ENCODE measurements at regions not wholly inside any gene's neighbourhood (a gene's known extent, or its start where the extent isn't known, plus 50 kb on each side); places are given as distances from the start of the nearest gene placed in this dataset.

DNA sequence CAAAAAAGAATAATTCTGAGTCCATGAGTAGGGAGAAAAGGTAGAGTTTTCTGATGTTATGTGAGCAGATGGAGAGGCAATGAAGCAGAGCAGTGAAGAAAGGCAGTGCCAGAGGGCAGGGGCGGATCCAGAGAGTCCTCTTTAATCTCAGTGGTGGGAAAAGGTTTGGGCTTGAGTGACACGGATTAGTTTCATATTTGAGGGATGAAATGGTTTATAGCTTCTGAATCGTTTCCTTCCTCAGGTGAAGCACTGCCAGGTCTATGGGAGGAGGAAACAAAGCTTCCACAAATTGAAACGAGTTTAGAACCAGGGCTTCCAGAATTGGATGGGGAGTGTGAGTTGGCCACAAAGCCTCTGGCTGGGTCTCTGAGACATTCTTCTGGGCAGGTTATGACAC is 517.0 kb upstream of the PAPPA start:
- Histone ChIP-seq H3K4me3 (ENCODE audit: low read depth, low read length) (no peak overlapping the region), H3K9ac (ENCODE audit: low read length) (no peak overlapping the region), H3K27ac (ENCODE audit: low read depth, low read length) (no peak overlapping the region), H3K36me3 (ENCODE audit: control insufficient read depth, insufficient read depth, low read length) (no peaks in the 10 kb centered on the region), H3K4me1 (ENCODE audit: control insufficient read depth, insufficient read depth, low read length) (no peaks in the 10 kb centered on the region), H3K9me3 (ENCODE audit: control insufficient read depth, insufficient read depth, low read depth, low read length) (no peaks in the 10 kb centered on the region), H3K27me3 (ENCODE audit: control insufficient read depth, insufficient read depth, low read length) (0 out of 2 replicates have a peak, but pooled peaks cover 2% of the 10 kb centered on the region)

DNA sequence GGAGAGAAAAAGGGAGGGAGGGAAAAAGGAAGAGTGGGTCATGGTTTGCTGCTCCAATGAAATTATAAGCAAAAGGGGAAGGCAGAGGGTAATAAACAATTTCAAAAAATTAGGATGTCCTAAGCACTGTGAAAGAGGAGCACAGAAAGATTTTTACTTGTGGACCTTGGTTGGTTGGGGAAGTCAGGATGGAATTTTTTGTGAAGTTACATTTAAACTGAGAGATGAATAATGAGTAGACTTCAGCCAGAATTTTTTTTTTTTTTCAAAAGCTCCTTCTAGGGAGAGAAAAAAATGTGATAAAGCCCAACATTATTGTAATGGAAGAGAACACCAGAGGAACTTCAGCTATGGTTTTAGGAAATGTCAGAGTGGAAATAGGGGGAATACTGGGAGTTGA is 515.9 kb upstream of the PAPPA start:
- H3K27ac ChIP-seq (ENCODE audit: low read depth, low read length), result no peak overlapping the region
- no peak overlapping the region for H3K4me3 ChIP-seq (ENCODE audit: low read depth, low read length)
- no peaks in the 10 kb centered on the region for H3K27me3 ChIP-seq (ENCODE audit: control insufficient read depth, insufficient read depth, low read length)
- no peak overlapping the region for H3K9ac ChIP-seq (ENCODE audit: low read length)
- H3K4me1 ChIP-seq (ENCODE audit: control insufficient read depth, insufficient read depth, low read length), result no peaks in the 10 kb centered on the region
- no peaks in the 10 kb centered on the region for H3K36me3 ChIP-seq (ENCODE audit: control insufficient read depth, insufficient read depth, low read length)
- no peaks in the 10 kb centered on the region for H3K9me3 ChIP-seq (ENCODE audit: control insufficient read depth, insufficient read depth, low read depth, low read length)

DNA sequence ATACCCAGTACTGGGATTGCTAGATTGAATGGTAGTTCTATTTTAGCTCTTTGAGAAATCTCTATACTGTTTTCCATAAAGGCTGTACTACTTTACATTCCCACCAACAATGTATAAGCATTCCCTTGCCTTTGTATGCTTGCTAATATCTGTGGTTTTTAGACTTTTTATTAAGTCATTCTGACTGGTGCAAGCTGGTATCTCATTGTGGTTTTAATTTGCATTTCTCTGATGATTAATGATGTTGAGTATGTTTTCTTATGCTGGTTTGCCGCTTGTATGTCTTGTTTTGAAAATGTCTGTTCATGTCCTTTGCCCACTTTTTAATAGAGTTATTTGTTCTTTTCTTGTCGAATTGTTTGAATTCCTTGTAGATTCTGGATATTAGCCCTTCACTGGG is 512.7 kb upstream of the PAPPA start:
- H3K4me3 ChIP-seq (ENCODE audit: low read depth, low read length), result no peak overlapping the region
- H3K36me3 ChIP-seq (ENCODE audit: control insufficient read depth, insufficient read depth, low read length), result no peaks in the 10 kb centered on the region
- H3K27ac ChIP-seq (ENCODE audit: low read depth, low read length), result no peak overlapping the region
- H3K27me3 ChIP-seq (ENCODE audit: control insufficient read depth, insufficient read depth, low read length), result no peaks in the 10 kb centered on the region
- H3K9ac ChIP-seq (ENCODE audit: low read length), result no peak overlapping the region
- H3K4me1 ChIP-seq (ENCODE audit: control insufficient read depth, insufficient read depth, low read length), result no peaks in the 10 kb centered on the region
- no peaks in the 10 kb centered on the region for H3K9me3 ChIP-seq (ENCODE audit: control insufficient read depth, insufficient read depth, low read depth, low read length)

DNA sequence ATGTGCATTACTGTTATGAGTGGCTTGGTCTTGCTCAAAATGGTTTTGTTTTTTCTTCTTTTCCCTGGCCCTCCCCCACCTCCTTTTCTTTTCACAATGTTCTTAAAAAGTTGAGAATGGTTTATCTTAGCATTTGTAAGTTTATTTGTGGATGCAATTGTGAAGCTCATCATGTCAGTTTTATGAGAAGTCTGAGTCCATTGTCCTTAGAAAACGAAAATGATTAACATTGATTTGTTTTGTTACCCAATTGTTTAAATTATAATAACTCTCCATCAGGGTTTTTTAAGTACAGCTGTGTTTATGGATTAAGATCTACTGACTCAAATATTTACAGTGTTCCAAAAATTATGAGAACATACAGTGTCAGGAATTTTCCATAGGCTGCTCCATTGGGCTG is 511.3 kb upstream of the PAPPA start:
- Histone ChIP-seq H3K4me1 (ENCODE audit: control insufficient read depth, insufficient read depth, low read length) (no peaks in the 10 kb centered on the region), H3K4me3 (ENCODE audit: low read depth, low read length) (no peak overlapping the region), H3K9ac (ENCODE audit: low read length) (no peak overlapping the region), H3K36me3 (ENCODE audit: control insufficient read depth, insufficient read depth, low read length) (no peaks in the 10 kb centered on the region), H3K27ac (ENCODE audit: low read depth, low read length) (no peak overlapping the region), H3K27me3 (ENCODE audit: control insufficient read depth, insufficient read depth, low read length) (no peaks in the 10 kb centered on the region), H3K9me3 (ENCODE audit: control insufficient read depth, insufficient read depth, low read depth, low read length) (no peaks in the 10 kb centered on the region)

DNA sequence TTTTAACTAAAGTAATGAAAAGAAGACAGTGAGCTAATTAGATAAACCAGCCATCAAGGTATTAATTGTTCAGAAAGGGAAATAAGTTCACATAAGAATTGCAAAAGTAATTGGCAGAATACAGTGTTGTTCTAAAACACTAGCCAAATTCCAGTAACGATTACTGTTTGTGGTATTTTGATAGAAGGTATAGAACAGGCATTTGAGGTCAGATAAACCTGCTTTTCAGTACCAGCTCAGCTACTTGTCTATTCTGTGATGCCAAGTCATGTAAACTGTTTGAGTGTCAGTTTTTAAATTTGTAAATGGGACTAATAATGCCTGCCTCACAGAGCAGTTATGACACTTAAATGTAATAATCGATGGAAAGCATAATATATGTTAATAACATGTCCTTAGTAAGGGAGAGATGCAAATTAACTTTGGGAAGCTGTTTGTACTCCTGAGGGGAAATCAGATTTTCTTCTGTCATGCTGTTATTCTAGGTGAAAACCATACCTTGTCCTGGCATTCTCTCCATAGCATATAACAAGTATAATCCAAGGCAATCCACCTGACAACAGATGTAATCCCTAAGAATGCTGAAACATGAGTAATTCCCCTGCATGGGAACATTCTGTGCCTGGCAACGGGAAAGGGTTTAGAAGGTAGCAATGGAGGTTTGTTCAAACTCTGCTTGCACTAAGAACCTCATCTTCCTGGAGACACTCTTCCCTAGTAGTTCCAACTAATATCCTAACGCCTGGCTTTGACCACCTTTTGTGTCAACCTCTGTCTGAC is 509.5 kb upstream of the PAPPA start:
- Histone ChIP-seq H3K9me3 (ENCODE audit: control insufficient read depth, insufficient read depth, low read depth, low read length) (no peaks in the 10 kb centered on the region), H3K9ac (ENCODE audit: low read length) (no peak overlapping the region), H3K36me3 (ENCODE audit: control insufficient read depth, insufficient read depth, low read length) (no peaks in the 10 kb centered on the region), H3K4me1 (ENCODE audit: control insufficient read depth, insufficient read depth, low read length) (no peaks in the 10 kb centered on the region), H3K27me3 (ENCODE audit: control insufficient read depth, insufficient read depth, low read length) (no peaks in the 10 kb centered on the region), H3K4me3 (ENCODE audit: low read depth, low read length) (no peak overlapping the region), H3K27ac (ENCODE audit: low read depth, low read length) (no peak overlapping the region)

DNA sequence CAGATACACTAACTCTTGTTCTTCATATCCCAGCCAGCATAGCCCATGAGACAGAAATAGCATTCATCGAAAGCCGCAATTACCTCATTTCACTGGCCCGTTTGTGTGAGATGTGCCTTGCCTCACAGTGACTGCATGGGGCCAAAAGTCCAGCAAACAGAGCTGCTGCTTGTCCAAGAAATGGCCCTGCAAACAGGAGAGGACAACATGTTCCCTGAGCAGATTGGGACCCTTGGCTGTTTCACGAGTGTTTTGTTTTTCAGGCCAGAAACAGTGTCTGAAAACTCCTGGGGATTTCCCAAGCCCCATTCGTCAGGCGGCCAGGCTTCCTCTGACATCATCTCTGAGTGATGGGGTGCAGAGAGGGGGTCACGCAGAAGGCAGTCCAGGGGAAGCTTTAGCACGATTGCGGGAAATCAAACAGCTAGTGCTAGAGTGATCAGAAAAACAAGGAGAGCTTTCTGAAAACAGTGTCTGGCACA is 503.6 kb upstream of the PAPPA start:
- Histone ChIP-seq H3K4me3 (ENCODE audit: low read depth, low read length) (no peak overlapping the region), H3K9ac (ENCODE audit: low read length) (no peak overlapping the region), H3K9me3 (ENCODE audit: control insufficient read depth, insufficient read depth, low read depth, low read length) (no peaks in the 10 kb centered on the region), H3K27me3 (ENCODE audit: control insufficient read depth, insufficient read depth, low read length) (no peaks in the 10 kb centered on the region), H3K36me3 (ENCODE audit: control insufficient read depth, insufficient read depth, low read length) (no peaks in the 10 kb centered on the region), H3K27ac (ENCODE audit: low read depth, low read length) (no peak overlapping the region), H3K4me1 (ENCODE audit: control insufficient read depth, insufficient read depth, low read length) (no peaks in the 10 kb centered on the region)

DNA sequence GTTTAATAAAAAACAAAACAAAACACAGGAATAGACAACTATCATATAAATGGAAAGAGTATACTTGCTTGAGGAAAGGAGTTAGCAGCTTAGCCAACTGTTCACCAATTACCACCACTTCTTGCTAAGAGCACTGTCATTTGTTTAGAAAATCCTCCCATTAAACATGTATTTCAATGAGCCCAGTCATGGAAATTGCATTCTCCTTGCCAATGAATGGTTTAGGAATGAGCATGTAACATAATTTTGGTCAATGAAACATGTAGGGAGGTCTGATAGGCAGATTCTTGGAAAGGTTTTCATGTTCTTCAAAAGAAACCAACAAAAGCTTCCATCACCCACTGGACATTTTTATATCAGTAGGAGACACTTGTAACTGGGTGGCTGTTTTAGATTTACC is 502.8 kb upstream of the PAPPA start:
- H3K4me3 ChIP-seq (ENCODE audit: low read depth, low read length), result no peak overlapping the region

DNA sequence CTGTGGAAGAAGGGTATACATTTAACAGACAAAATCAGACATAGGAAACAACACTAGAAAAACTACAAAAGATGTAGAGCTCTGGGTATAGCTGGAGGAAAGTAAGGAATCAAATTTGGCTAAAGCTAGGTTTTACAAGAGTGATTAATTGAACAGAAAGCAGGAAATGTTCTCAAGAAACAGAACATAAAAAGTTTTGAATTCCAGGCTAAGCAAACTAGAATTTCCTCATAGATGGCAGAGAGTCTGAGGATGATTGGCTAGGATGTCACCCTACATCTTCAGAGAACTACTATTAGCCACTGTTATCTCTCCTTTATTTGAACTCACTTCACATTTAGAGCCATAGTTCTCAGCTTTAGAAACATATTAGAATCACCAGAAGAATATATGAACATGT is 502.1 kb upstream of the PAPPA start:
- Histone ChIP-seq H3K36me3 (ENCODE audit: control insufficient read depth, insufficient read depth, low read length) (no peaks in the 10 kb centered on the region), H3K27ac (ENCODE audit: low read depth, low read length) (no peak overlapping the region), H3K9ac (ENCODE audit: low read length) (no peak overlapping the region), H3K27me3 (ENCODE audit: control insufficient read depth, insufficient read depth, low read length) (no peaks in the 10 kb centered on the region), H3K9me3 (ENCODE audit: control insufficient read depth, insufficient read depth, low read depth, low read length) (no peaks in the 10 kb centered on the region), H3K4me1 (ENCODE audit: control insufficient read depth, insufficient read depth, low read length) (no peaks in the 10 kb centered on the region), H3K4me3 (ENCODE audit: low read depth, low read length) (no peak overlapping the region)

More for the DNA sequence above, 502.8 kb upstream of the PAPPA start:
- Histone ChIP-seq H3K27ac (ENCODE audit: low read depth, low read length) (no peak overlapping the region), H3K9me3 (ENCODE audit: control insufficient read depth, insufficient read depth, low read depth, low read length) (no peaks in the 10 kb centered on the region), H3K27me3 (ENCODE audit: control insufficient read depth, insufficient read depth, low read length) (no peaks in the 10 kb centered on the region), H3K4me1 (ENCODE audit: control insufficient read depth, insufficient read depth, low read length) (no peaks in the 10 kb centered on the region), H3K9ac (ENCODE audit: low read length) (no peak overlapping the region), H3K36me3 (ENCODE audit: control insufficient read depth, insufficient read depth, low read length) (no peaks in the 10 kb centered on the region)

DNA sequence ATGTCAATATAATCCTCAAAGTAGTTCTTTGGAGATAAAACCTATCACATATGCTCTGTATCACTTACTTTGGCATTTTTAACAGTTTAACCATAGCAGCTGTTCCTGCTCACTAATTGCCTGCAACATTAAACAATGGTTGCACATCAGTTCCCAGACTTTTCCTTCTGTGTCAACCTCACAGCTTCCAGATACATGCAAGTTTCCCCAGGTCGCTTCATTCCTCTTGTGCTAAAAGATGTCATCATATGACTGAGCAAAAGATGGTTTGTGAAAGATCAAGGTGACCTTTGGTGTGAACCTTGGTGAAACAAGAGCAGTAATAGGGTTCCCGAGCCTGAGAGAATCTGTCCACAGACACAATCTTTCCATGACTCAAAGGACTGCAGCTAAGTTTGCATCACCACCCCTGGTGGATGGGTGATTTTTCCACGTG is 500.4 kb upstream of the PAPPA start:
- H3K36me3 ChIP-seq (ENCODE audit: control insufficient read depth, insufficient read depth, low read length), result no peaks in the 10 kb centered on the region

DNA sequence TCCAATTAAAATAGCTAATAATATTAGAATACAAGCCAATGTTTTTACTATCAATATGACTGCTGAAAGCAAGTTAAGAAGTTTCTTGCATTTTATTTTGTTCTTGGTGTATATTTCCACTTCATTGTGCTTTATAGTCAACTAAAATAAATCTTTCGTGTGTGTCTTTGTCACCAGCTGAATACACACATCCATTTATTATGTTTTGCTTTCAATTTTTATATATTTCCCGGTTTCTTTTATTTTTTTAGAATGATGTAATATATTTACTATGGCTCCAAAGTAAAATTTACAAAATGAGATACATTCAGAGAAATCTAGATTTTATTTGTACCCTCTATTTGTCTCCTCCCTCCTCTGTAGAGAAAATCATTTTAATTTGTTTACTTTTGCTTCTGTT is 495.9 kb upstream of the PAPPA start:
- H3K4me1 ChIP-seq (ENCODE audit: control insufficient read depth, insufficient read depth, low read length), result no peaks in the 10 kb centered on the region

More for the DNA sequence above, 500.4 kb upstream of the PAPPA start:
- H3K9me3 ChIP-seq (ENCODE audit: control insufficient read depth, insufficient read depth, low read depth, low read length), result no peaks in the 10 kb centered on the region
- no peak overlapping the region for H3K9ac ChIP-seq (ENCODE audit: low read length)
- no peak overlapping the region for H3K27ac ChIP-seq (ENCODE audit: low read depth, low read length)
- no peak overlapping the region for H3K4me3 ChIP-seq (ENCODE audit: low read depth, low read length)
- no peaks in the 10 kb centered on the region for H3K4me1 ChIP-seq (ENCODE audit: control insufficient read depth, insufficient read depth, low read length)
- H3K27me3 ChIP-seq (ENCODE audit: control insufficient read depth, insufficient read depth, low read length), result no peaks in the 10 kb centered on the region

DNA sequence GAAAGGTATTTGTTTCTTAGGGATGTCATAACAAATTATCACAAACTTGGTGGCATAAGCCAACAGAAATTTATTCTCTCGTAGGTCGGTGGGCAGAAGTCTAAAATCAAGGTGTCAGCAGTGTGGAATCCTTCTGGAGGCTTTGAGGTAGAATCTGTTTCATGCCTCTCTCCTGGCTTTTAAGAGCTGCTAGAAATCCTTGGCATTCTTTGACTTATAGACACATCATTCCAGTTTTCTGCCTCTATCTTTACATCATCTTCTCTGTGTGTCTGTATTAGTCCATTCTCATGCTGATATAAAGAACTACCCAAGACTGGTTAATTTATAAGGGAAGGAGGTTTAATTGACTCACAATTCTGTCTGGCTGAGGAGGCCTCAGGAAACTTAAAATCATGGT is 488.1 kb upstream of the PAPPA start:
- Histone ChIP-seq H3K9ac (ENCODE audit: low read length) (no peak overlapping the region), H3K27ac (ENCODE audit: low read depth, low read length) (no peak overlapping the region), H3K36me3 (ENCODE audit: control insufficient read depth, insufficient read depth, low read length) (no peaks in the 10 kb centered on the region), H3K4me3 (ENCODE audit: low read depth, low read length) (no peak overlapping the region), H3K4me1 (ENCODE audit: control insufficient read depth, insufficient read depth, low read length) (no peaks in the 10 kb centered on the region), H3K9me3 (ENCODE audit: control insufficient read depth, insufficient read depth, low read depth, low read length) (no peaks in the 10 kb centered on the region), H3K27me3 (ENCODE audit: control insufficient read depth, insufficient read depth, low read length) (no peaks in the 10 kb centered on the region)

More for the DNA sequence above, 495.9 kb upstream of the PAPPA start:
- H3K27ac ChIP-seq (ENCODE audit: low read depth, low read length), result no peak overlapping the region
- H3K36me3 ChIP-seq (ENCODE audit: control insufficient read depth, insufficient read depth, low read length), result no peaks in the 10 kb centered on the region
- no peak overlapping the region for H3K9ac ChIP-seq (ENCODE audit: low read length)
- H3K9me3 ChIP-seq (ENCODE audit: control insufficient read depth, insufficient read depth, low read depth, low read length), result no peaks in the 10 kb centered on the region
- no peak overlapping the region for H3K4me3 ChIP-seq (ENCODE audit: low read depth, low read length)
- no peaks in the 10 kb centered on the region for H3K27me3 ChIP-seq (ENCODE audit: control insufficient read depth, insufficient read depth, low read length)

All from HUES6 (cell line).